Lower lobe of right lung (tissue), 2 donors: ENCODE measurements at regions not wholly inside any gene's neighbourhood (a gene's known extent, or its start where the extent isn't known, plus 50 kb on each side); places are given as distances from the start of the nearest gene placed in this dataset.

Source experiments
- ATAC-seq, 2 donors: fragments of 200-7000 bp; cut with Tn5 transposase; one replicate each; pipeline ENCODE4 v1.9.1; 2020 to 2022; ENCODE audit warnings: mild to moderate bottlenecking in 2 of 2, moderate library complexity in 2 of 2
- DNase-seq: peaks from one replicate; pipeline ENCODE4 v3.0.0-alpha.2; 2020
- H3K27ac ChIP-seq: fragments of 200-600 bp; one replicate; pipeline ENCODE4 v1.8.0; 2022
- H3K27me3 ChIP-seq: fragments of 200-600 bp; one replicate; pipeline ENCODE4 v1.8.0; 2022; ENCODE audit warnings: low read depth
- H3K36me3 ChIP-seq: fragments of 200-600 bp; one replicate; pipeline ENCODE4 v1.8.0; 2022; ENCODE audit warnings: mild to moderate bottlenecking
- H3K4me1 ChIP-seq: fragments of 200-600 bp; one replicate; pipeline ENCODE4 v1.8.0; 2022
- H3K4me3 ChIP-seq: fragments of 200-600 bp; one replicate; pipeline ENCODE4 v1.8.0; 2022; ENCODE audit warnings: mild to moderate bottlenecking
- H3K9me3 ChIP-seq: fragments of 200-600 bp; one replicate; pipeline ENCODE4 v1.8.0; 2022
- CTCF ChIP-seq: fragments of 200-600 bp; IDR thresholded peaks from one replicate; pipeline ENCODE4 v1.8.0; 2022; ENCODE audit warnings: antibody characterized with exemption, mild to moderate bottlenecking
- intact Hi-C: fragments of 100-400 bp; cut with DNase I; formaldehyde crosslinking; loops from one replicate; pipeline ENCODE4 v1.11.0; 2022
- donor health status: DM: no; HTN: yes; CAD: no; lungs with severe emphysema.

GRCh38 chr2:8582191-8582590 is 99.7 kb upstream of the ID2 start:
- no peaks in the 10 kb centered on the region for H3K9me3 ChIP-seq
- intact Hi-C loops: no loop called here
- H3K4me1 ChIP-seq: peaks cover 10% of the 10 kb centered on the region
- ATAC-seq (no peak), DNase-seq (no peak)
- H3K36me3 ChIP-seq: no peaks in the 10 kb centered on the region
- H3K27me3 ChIP-seq: no peaks in the 10 kb centered on the region
- no peak overlapping the region for H3K27ac ChIP-seq
- TF ChIP-seq CTCF: no peak
- no peak overlapping the region for H3K4me3 ChIP-seq

GRCh38 chr2:8582651-8583399 is 99.0 kb upstream of the ID2 start:
- intact Hi-C loops: no loop called here
- no peak for ATAC-seq
- H3K4me3 ChIP-seq: peak overlapping the region; percentile 39
- peak overlapping the region; percentile 70 for H3K27ac ChIP-seq
- H3K27me3 ChIP-seq: no peaks in the 10 kb centered on the region
- no peak for DNase-seq
- no peak for TF ChIP-seq CTCF
- H3K4me1 ChIP-seq: peaks cover 10% of the 10 kb centered on the region
- H3K9me3 ChIP-seq: no peaks in the 10 kb centered on the region
- H3K36me3 ChIP-seq: no peaks in the 10 kb centered on the region

- DNase-seq (peak; percentile 98), ATAC-seq (peak; percentile 99)
- Histone ChIP-seq H3K4me1 (peaks cover 10% of the 10 kb centered on the region), H3K9me3 (no peaks in the 10 kb centered on the region), H3K27me3 (no peaks in the 10 kb centered on the region), H3K36me3 (no peaks in the 10 kb centered on the region), H3K4me3 (peak overlapping the region; percentile 39), H3K27ac (peak overlapping the region; percentile 70)
- intact Hi-C loops: no loop called here
- TF ChIP-seq CTCF: no peak
These were observed 98.3 kb upstream of the ID2 start for GRCh38 chr2:8583400-8584173.

GRCh38 chr2:8584174-8585066 is 97.4 kb upstream of the ID2 start:
- H3K4me3 ChIP-seq: peak overlapping the region; percentile 39
- no peaks in the 10 kb centered on the region for H3K9me3 ChIP-seq
- H3K36me3 ChIP-seq: no peaks in the 10 kb centered on the region
- no peaks in the 10 kb centered on the region for H3K27me3 ChIP-seq
- H3K27ac ChIP-seq: peak overlapping the region; percentile 70
- peaks cover 10% of the 10 kb centered on the region for H3K4me1 ChIP-seq
- intact Hi-C loops: no loop called here
- ATAC-seq (no peak), DNase-seq (peak; percentile 39)
- no peak for TF ChIP-seq CTCF

GRCh38 chr2:8586457-8587051 is 95.3 kb upstream of the ID2 start:
- no peaks in the 10 kb centered on the region for H3K36me3 ChIP-seq
- H3K27me3 ChIP-seq: no peaks in the 10 kb centered on the region
- ATAC-seq (no peak), DNase-seq (no peak)
- intact Hi-C loops: no loop called here
- no peaks in the 10 kb centered on the region for H3K9me3 ChIP-seq
- H3K4me1 ChIP-seq: peaks cover 10% of the 10 kb centered on the region
- TF ChIP-seq CTCF: no peak
- no peak overlapping the region for H3K4me3 ChIP-seq
- H3K27ac ChIP-seq: no peak overlapping the region
